ENCODE measurements at regions not wholly inside any gene's neighbourhood (a gene's known extent, or its start where the extent isn't known, plus 50 kb on each side); places are given as distances from the start of the nearest gene placed in this dataset.

GRCh38 chr6:119713903-119714302, 364.3 kb upstream of the MAN1A1 start:
- TF ChIP-seq EP300 (conservative IDR thresholded peaks at IDR 0.05; ENCODE audit: poor library complexity, severe bottlenecking) (no peak), EZH2 (IDR thresholded peaks at IDR 0.05; ENCODE audit: borderline replicate concordance, insufficient read depth, low read length, poor library complexity, severe bottlenecking) (no peak), TAF1 (IDR thresholded peaks at IDR 0.05; ENCODE audit: low read depth) (no peak), SMC3 (conservative IDR thresholded peaks at IDR 0.05; ENCODE audit: poor library complexity) (no peak), CTCF (IDR thresholded peaks at IDR 0.05; ENCODE audit: poor library complexity, severe bottlenecking) (no peak), RAD21 (conservative IDR thresholded peaks at IDR 0.05) (no peak)
- no peak overlapping the region for H3K9ac ChIP-seq (ENCODE audit: low read length)

GRCh38 chr6:119686644-119687043, 337.1 kb upstream of the MAN1A1 start:
- TF ChIP-seq SMC3 (conservative IDR thresholded peaks at IDR 0.05; ENCODE audit: poor library complexity) = no peak
- no peak for TF ChIP-seq POLR2AphosphoS5 (IDR thresholded peaks at IDR 0.05)
- no peak for TF ChIP-seq CTCF (IDR thresholded peaks at IDR 0.05; ENCODE audit: poor library complexity, severe bottlenecking)
- TF ChIP-seq TAF1 (IDR thresholded peaks at IDR 0.05; ENCODE audit: low read depth) = no peak
- no peak for TF ChIP-seq RAD21 (conservative IDR thresholded peaks at IDR 0.05)
- TF ChIP-seq EZH2 (IDR thresholded peaks at IDR 0.05; ENCODE audit: borderline replicate concordance, insufficient read depth, low read length, poor library complexity, severe bottlenecking) = no peak
- no peak for TF ChIP-seq EP300 (conservative IDR thresholded peaks at IDR 0.05; ENCODE audit: poor library complexity, severe bottlenecking)
- TF ChIP-seq REST (IDR thresholded peaks at IDR 0.05; ENCODE audit: borderline replicate concordance) = no peak
- TF ChIP-seq MXI1 (conservative IDR thresholded peaks at IDR 0.05; ENCODE audit: poor library complexity, severe bottlenecking) = no peak

More at GRCh38 chr6:119713903-119714302, 364.3 kb upstream of the MAN1A1 start:
- Histone ChIP-seq H2AFZ (ENCODE audit: low read depth, low read length) (no peak overlapping the region), H3F3A (ENCODE audit: insufficient read depth, low read length, poor library complexity, severe bottlenecking) (no peaks in the 10 kb centered on the region), H3K9me3 (ENCODE audit: low read length) (no peaks in the 10 kb centered on the region), H3K27ac (ENCODE audit: low read length) (no peak overlapping the region), H4K20me1 (ENCODE audit: insufficient read depth) (no peaks in the 10 kb centered on the region), H3K4me3 (ENCODE audit: low read length) (no peak overlapping the region), H3K79me2 (replicated peaks; ENCODE audit: insufficient read depth, low read length) (no peaks in the 10 kb centered on the region), H3K36me3 (ENCODE audit: insufficient read depth, low read length) (no peaks in the 10 kb centered on the region), H3K27me3 (ENCODE audit: insufficient read depth, low read depth, low read length) (no peaks in the 10 kb centered on the region), H3K4me2 (ENCODE audit: low read length) (no peak overlapping the region), H3K9me2 (ENCODE audit: insufficient read depth, low read length) (no peaks in the 10 kb centered on the region)

More at GRCh38 chr6:119686644-119687043, 337.1 kb upstream of the MAN1A1 start:
- H3K79me2 ChIP-seq (replicated peaks; ENCODE audit: insufficient read depth, low read length) = no peaks in the 10 kb centered on the region
- H3K4me2 ChIP-seq (ENCODE audit: low read length) = no peak overlapping the region
- H2AFZ ChIP-seq (ENCODE audit: low read depth, low read length) = no peak overlapping the region
- H4K20me1 ChIP-seq (ENCODE audit: insufficient read depth) = no peaks in the 10 kb centered on the region
- H3K9me3 ChIP-seq (ENCODE audit: low read length) = no peaks in the 10 kb centered on the region
- H3K27me3 ChIP-seq (ENCODE audit: insufficient read depth, low read depth, low read length) = no peaks in the 10 kb centered on the region
- H3K4me3 ChIP-seq (ENCODE audit: low read length) = no peak overlapping the region
- H3K27ac ChIP-seq (ENCODE audit: low read length) = no peak overlapping the region
- H3F3A ChIP-seq (ENCODE audit: insufficient read depth, low read length, poor library complexity, severe bottlenecking) = peaks cover 3% of the 10 kb centered on the region
- no peaks in the 10 kb centered on the region for H3K9me2 ChIP-seq (ENCODE audit: insufficient read depth, low read length)
- H3K9ac ChIP-seq (ENCODE audit: low read length) = no peak overlapping the region
- no peaks in the 10 kb centered on the region for H3K36me3 ChIP-seq (ENCODE audit: insufficient read depth, low read length)

All from neural cell (in vitro differentiated cells).